ENCODE measurements at regions not wholly inside any gene's neighbourhood (a gene's known extent, or its start where the extent isn't known, plus 50 kb on each side); places are given as distances from the start of the nearest gene placed in this dataset.

GRCh38 chr17:77356109-77356689 lies 215.4 kb downstream of the SEC14L1 start:
- DNase-seq: no peak
- no peaks in the 10 kb centered on the region for H3K36me3 ChIP-seq (ENCODE audit: low read depth)
- no peaks in the 10 kb centered on the region for H3K4me1 ChIP-seq (replicated peaks; ENCODE audit: insufficient read depth)
- H3K79me2 ChIP-seq (ENCODE audit: low read depth): peaks cover 21% of the 10 kb centered on the region
- H3K9me3 ChIP-seq (ENCODE audit: insufficient read depth, low read depth): no peaks in the 10 kb centered on the region
- H3K4me2 ChIP-seq: no peak overlapping the region
- CTCF ChIA-PET: no interaction called here
- no peaks in the 10 kb centered on the region for H3K27me3 ChIP-seq (ENCODE audit: insufficient read depth, low read depth)
- no peak overlapping the region for H3K4me3 ChIP-seq
- intact Hi-C loops (cut with micrococcal nuclease; ENCODE audit: unreplicated experiment): no loop called here
- H2AFZ ChIP-seq: no peak overlapping the region
- H3K27ac ChIP-seq: no peak overlapping the region
- H3F3A ChIP-seq (ENCODE audit: insufficient read depth, low read depth): peaks cover 11% of the 10 kb centered on the region; the same call in 1 of the 2 replicates
- H3K9me2 ChIP-seq (ENCODE audit: insufficient read depth): no peaks in the 10 kb centered on the region
- BruUV-seq (replicated peaks): no TSS peak
- POLR2A ChIA-PET (ENCODE audit: unreplicated experiment): no interaction called here
- H4K20me1 ChIP-seq (ENCODE audit: insufficient read depth): peaks cover 42% of the 10 kb centered on the region
- TF ChIP-seq CTCF (conservative IDR thresholded peaks at IDR 0.05): no peak
- TF ChIP-seq EZH2 (IDR thresholded peaks at IDR 0.05; ENCODE audit: low read depth): no peak

- Histone ChIP-seq H3K4me2 (no peak overlapping the region), H3K9me3 (ENCODE audit: insufficient read depth, low read depth) (no peaks in the 10 kb centered on the region), H4K20me1 (ENCODE audit: insufficient read depth) (peaks cover 42% of the 10 kb centered on the region), H3K27me3 (ENCODE audit: insufficient read depth, low read depth) (no peaks in the 10 kb centered on the region), H3K36me3 (ENCODE audit: low read depth) (no peaks in the 10 kb centered on the region), H3K4me1 (replicated peaks; ENCODE audit: insufficient read depth) (no peaks in the 10 kb centered on the region), H3K79me2 (ENCODE audit: low read depth) (peaks cover 21% of the 10 kb centered on the region), H3F3A (ENCODE audit: insufficient read depth, low read depth) (peaks cover 11% of the 10 kb centered on the region; the same call in 1 of the 2 replicates), H3K4me3 (no peak overlapping the region), H3K27ac (no peak overlapping the region), H2AFZ (no peak overlapping the region), H3K9me2 (ENCODE audit: insufficient read depth) (no peaks in the 10 kb centered on the region)
- BruUV-seq (replicated peaks): no TSS peak
- ChIA-PET POLR2A (ENCODE audit: unreplicated experiment) (no interaction called here), CTCF (no interaction called here)
- no peak for DNase-seq
- no peak for TF ChIP-seq CTCF (conservative IDR thresholded peaks at IDR 0.05)
- TF ChIP-seq EZH2 (IDR thresholded peaks at IDR 0.05; ENCODE audit: low read depth): no peak
- intact Hi-C loops (cut with micrococcal nuclease; ENCODE audit: unreplicated experiment): no loop called here
Measured at GRCh38 chr17:77356690-77357201, 216.0 kb downstream of the SEC14L1 start.

GRCh38 chr17:77358801-77359200 lies 218.0 kb downstream of the SEC14L1 start:
- Histone ChIP-seq H4K20me1 (ENCODE audit: insufficient read depth) (peaks cover 38% of the 10 kb centered on the region), H3K27me3 (ENCODE audit: insufficient read depth, low read depth) (no peaks in the 10 kb centered on the region), H3K4me2 (no peak overlapping the region), H3K4me1 (replicated peaks; ENCODE audit: insufficient read depth) (no peaks in the 10 kb centered on the region; the same call in 1 of the 2 replicates), H2AFZ (no peak overlapping the region), H3K9me2 (ENCODE audit: insufficient read depth) (no peaks in the 10 kb centered on the region), H3F3A (ENCODE audit: insufficient read depth, low read depth) (peaks cover 4% of the 10 kb centered on the region; the same call in 1 of the 2 replicates), H3K79me2 (ENCODE audit: low read depth) (peaks cover 21% of the 10 kb centered on the region), H3K36me3 (ENCODE audit: low read depth) (no peaks in the 10 kb centered on the region), H3K27ac (no peak overlapping the region), H3K4me3 (no peak overlapping the region), H3K9me3 (ENCODE audit: insufficient read depth, low read depth) (no peaks in the 10 kb centered on the region)
- POLR2A ChIA-PET (ENCODE audit: unreplicated experiment): no interaction called here
- no peak for DNase-seq
- intact Hi-C loops (cut with micrococcal nuclease; ENCODE audit: unreplicated experiment): no loop called here
- BruUV-seq (replicated peaks): no TSS peak
- TF ChIP-seq CTCF (conservative IDR thresholded peaks at IDR 0.05): no peak
- TF ChIP-seq EZH2 (IDR thresholded peaks at IDR 0.05; ENCODE audit: low read depth): no peak
- CTCF ChIA-PET: no interaction called here
